ENCODE measurements at regions not wholly inside any gene's neighbourhood (a gene's known extent, or its start where the extent isn't known, plus 50 kb on each side); places are given as distances from the start of the nearest gene placed in this dataset.

DNA sequence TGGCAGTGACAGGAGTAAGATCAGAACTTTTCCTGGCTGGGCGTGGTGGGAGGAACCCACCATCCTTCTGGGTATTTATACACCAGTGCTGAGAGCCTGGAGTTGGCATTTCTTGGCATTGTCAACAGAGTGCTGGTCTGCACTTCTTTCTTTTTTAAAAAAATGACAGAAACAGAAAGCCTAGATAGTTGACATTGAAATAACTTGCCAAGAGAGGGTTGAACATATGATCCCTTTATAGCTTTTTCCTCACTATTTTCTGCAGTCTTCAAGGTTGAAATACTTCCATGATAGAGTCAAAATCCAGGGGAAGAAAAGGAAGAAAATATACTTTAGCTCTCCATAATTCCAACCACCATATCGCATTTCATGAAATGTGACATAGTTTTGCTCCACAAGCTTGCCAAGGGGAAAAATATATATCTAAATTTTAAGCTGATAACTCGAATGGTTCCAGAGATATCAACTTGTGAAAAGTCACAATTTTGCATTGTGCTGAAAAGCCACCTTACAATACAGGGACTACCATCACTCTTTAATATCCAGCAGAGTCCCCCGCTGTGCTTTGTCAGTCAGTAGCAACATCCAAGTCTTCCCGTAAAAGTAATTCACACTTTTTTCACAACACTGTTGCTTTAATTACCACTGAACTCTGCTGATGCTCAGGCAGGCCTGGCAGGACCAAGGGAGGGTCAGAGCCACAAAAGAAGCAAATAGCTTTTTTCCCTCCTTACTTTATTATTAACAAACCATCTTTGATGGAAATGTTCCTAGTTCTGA, 764.9 kb upstream of the FANCL start (continued):
- TF ChIP-seq, protein P1, sequence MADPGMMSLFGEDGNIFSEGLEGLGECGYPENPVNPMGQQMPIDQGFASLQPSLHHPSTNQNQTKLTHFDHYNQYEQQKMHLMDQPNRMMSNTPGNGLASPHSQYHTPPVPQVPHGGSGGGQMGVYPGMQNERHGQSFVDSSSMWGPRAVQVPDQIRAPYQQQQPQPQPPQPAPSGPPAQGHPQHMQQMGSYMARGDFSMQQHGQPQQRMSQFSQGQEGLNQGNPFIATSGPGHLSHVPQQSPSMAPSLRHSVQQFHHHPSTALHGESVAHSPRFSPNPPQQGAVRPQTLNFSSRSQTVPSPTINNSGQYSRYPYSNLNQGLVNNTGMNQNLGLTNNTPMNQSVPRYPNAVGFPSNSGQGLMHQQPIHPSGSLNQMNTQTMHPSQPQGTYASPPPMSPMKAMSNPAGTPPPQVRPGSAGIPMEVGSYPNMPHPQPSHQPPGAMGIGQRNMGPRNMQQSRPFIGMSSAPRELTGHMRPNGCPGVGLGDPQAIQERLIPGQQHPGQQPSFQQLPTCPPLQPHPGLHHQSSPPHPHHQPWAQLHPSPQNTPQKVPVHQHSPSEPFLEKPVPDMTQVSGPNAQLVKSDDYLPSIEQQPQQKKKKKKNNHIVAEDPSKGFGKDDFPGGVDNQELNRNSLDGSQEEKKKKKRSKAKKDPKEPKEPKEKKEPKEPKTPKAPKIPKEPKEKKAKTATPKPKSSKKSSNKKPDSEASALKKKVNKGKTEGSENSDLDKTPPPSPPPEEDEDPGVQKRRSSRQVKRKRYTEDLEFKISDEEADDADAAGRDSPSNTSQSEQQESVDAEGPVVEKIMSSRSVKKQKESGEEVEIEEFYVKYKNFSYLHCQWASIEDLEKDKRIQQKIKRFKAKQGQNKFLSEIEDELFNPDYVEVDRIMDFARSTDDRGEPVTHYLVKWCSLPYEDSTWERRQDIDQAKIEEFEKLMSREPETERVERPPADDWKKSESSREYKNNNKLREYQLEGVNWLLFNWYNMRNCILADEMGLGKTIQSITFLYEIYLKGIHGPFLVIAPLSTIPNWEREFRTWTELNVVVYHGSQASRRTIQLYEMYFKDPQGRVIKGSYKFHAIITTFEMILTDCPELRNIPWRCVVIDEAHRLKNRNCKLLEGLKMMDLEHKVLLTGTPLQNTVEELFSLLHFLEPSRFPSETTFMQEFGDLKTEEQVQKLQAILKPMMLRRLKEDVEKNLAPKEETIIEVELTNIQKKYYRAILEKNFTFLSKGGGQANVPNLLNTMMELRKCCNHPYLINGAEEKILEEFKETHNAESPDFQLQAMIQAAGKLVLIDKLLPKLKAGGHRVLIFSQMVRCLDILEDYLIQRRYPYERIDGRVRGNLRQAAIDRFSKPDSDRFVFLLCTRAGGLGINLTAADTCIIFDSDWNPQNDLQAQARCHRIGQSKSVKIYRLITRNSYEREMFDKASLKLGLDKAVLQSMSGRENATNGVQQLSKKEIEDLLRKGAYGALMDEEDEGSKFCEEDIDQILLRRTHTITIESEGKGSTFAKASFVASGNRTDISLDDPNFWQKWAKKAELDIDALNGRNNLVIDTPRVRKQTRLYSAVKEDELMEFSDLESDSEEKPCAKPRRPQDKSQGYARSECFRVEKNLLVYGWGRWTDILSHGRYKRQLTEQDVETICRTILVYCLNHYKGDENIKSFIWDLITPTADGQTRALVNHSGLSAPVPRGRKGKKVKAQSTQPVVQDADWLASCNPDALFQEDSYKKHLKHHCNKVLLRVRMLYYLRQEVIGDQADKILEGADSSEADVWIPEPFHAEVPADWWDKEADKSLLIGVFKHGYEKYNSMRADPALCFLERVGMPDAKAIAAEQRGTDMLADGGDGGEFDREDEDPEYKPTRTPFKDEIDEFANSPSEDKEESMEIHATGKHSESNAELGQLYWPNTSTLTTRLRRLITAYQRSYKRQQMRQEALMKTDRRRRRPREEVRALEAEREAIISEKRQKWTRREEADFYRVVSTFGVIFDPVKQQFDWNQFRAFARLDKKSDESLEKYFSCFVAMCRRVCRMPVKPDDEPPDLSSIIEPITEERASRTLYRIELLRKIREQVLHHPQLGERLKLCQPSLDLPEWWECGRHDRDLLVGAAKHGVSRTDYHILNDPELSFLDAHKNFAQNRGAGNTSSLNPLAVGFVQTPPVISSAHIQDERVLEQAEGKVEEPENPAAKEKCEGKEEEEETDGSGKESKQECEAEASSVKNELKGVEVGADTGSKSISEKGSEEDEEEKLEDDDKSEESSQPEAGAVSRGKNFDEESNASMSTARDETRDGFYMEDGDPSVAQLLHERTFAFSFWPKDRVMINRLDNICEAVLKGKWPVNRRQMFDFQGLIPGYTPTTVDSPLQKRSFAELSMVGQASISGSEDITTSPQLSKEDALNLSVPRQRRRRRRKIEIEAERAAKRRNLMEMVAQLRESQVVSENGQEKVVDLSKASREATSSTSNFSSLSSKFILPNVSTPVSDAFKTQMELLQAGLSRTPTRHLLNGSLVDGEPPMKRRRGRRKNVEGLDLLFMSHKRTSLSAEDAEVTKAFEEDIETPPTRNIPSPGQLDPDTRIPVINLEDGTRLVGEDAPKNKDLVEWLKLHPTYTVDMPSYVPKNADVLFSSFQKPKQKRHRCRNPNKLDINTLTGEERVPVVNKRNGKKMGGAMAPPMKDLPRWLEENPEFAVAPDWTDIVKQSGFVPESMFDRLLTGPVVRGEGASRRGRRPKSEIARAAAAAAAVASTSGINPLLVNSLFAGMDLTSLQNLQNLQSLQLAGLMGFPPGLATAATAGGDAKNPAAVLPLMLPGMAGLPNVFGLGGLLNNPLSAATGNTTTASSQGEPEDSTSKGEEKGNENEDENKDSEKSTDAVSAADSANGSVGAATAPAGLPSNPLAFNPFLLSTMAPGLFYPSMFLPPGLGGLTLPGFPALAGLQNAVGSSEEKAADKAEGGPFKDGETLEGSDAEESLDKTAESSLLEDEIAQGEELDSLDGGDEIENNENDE (IDR thresholded peaks at IDR 0.05; ENCODE audit: insufficient replicate concordance, low read length): no peak
- TF ChIP-seq BCL11A (IDR thresholded peaks at IDR 0.05; ENCODE audit: low read depth in 2 of 2, low read length in 2 of 2) (no peak), RXRA (IDR thresholded peaks at IDR 0.05; ENCODE audit: insufficient read depth, low read depth, low read length) (no peak), HDAC6 (IDR thresholded peaks at IDR 0.05; ENCODE audit: low read depth, low read length) (no peak), FOSL1 (IDR thresholded peaks at IDR 0.05; ENCODE audit: insufficient read depth, low read depth, low read length) (no peak), POLR2A (IDR thresholded peaks at IDR 0.05; ENCODE audit: control extremely low read depth in 1 of 2, low read depth in 2 of 2, low read length in 2 of 2) (no peak)
